CMK (cell line): ENCODE measurements at regions not wholly inside any gene's neighbourhood (a gene's known extent, or its start where the extent isn't known, plus 50 kb on each side); places are given as distances from the start of the nearest gene placed in this dataset.
"Not testable (repeated sequence)": the region's sequence is repeated elsewhere in the genome, so short reads cannot be mapped to it uniquely, and the experiment has no call there.

Experiments used
- DNase-seq: peaks from one replicate; pipeline ENCODE4 v3.0.0-alpha.2; 2010; ENCODE audit warnings: low read depth

GRCh38 chr11:98155696-98156095 is 865.1 kb upstream of the CNTN5 start:
- DNase-seq: no peak

- no peak for DNase-seq
These were observed 842.8 kb upstream of the CNTN5 start for GRCh38 chr11:98177925-98178324.

DNA sequence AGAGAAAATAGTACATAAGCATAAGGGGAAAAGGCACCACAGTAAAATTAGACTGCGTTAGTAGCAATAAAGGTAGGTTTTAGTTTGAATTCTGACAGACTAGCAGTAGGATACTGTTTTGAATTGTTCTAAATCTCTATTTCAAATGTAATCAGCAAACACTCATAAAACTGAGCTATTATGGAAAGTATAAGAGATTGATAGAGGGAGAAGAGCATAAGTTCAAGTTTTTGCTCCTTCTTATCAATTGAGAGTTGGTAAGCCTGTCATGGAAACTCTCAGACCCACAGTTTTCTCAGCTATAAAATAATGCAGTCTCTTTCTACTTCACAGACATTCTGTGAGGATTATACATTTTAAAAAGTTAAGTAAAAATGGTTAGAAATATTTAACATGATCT is 840.2 kb upstream of the CNTN5 start:
- DNase-seq: no peak

GRCh38 chr11:98180921-98181320 is 839.8 kb upstream of the CNTN5 start:
- DNase-seq: no peak

DNA sequence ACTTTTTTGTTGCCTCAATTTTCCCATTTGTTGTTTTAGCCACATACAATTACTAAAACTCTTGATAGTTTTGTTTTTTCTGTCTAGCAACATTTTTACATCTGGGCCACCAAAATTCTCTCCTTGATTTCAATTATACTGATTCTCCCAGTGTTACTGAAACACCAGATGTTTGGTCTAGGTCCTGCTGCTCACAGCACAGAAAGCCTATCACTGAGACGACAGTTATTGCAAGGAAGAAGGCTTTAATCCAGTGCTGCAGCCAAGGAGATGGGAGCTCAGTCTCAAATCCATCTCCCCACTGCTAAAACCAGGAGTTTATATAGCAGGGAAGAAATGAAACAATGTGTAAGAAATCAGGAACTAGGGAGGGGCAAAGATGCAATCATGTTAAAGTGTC is 837.7 kb upstream of the CNTN5 start:
- peak; percentile 22 for DNase-seq

DNA sequence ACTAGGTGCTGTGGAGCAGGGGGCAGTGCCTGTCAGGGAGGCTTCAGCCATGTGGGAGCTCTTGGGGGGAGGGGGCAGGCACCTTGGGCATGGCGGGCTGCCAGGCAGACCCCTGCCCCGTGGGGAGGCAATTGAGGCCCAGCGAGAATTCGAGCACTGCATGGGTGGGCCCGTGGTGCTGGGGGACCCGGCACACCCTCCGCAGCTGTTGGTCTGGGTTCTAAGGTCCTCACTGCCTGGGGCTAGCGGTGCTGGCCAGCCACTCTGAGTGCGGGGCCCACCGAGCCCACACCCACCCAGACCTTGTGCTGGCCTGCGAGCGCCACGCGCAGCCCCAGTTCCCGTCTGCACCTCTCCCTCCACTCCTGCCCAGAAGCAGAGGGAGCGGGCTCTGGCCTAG is 835.5 kb upstream of the CNTN5 start:
- DNase-seq: no peak

DNA sequence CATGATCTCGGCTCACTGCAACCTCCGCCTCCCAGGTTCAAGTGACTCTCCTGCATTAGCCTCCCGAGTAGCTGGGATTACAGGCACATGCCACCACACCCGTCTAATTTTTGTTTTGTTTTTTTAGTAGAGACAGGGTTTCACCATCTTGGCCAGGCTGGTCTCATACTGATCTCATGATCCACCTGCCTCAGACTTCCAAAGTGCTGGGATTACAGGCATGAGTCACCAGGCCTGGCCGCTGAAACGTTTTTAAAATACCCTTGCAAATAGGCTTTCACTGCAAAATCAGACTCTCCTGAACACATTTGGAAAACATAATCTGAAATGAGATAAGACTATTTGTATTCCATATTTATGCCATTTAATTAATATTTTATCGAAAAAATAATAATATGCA is 826.1 kb upstream of the CNTN5 start:
- no peak for DNase-seq

DNA sequence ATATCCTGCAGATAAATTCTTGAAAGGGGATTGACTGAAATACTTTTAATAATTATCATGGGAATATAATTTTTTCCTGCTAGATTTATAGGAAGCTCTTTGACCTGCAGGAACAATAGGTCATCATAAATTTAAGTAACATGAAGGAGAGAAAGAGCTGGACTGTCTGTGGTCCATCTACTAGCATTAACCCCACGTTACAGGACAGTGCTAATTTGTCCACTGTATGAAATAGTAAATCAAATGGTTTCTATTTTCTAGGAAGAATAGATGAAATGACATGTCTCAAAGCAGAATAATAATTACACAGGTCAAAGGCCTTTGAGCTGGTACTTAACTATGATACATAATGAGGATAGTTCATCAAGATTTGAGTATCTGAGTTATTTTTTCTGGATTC is 825.4 kb upstream of the CNTN5 start:
- no peak for DNase-seq

DNA sequence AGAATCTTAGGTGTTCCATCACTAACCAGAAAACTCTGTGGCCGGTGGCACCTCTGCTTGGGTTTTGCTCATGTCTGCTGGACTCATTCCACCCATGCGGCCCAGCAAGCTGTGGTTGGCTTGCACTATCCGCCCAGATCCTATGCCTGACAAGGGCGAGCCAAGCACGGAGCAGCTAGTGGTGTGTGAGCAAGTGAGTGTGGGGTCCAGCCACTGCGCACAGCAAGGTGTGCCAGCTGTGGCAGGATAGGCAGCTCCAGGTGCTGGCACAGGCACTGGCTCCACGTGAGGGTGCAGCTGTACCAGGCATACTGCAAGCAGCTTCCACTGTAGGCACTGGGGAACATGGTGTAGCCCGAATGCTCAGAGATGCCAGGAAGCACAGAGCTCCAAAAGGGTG is 813.7 kb upstream of the CNTN5 start:
- no peak for DNase-seq

- DNase-seq: no peak
These were observed 793.5 kb upstream of the CNTN5 start for GRCh38 chr11:98227278-98227677.

- DNase-seq: no peak
These were observed 790.1 kb upstream of the CNTN5 start for GRCh38 chr11:98230678-98231077.

GRCh38 chr11:98234698-98235097 is 786.1 kb upstream of the CNTN5 start:
- no peak for DNase-seq

DNA sequence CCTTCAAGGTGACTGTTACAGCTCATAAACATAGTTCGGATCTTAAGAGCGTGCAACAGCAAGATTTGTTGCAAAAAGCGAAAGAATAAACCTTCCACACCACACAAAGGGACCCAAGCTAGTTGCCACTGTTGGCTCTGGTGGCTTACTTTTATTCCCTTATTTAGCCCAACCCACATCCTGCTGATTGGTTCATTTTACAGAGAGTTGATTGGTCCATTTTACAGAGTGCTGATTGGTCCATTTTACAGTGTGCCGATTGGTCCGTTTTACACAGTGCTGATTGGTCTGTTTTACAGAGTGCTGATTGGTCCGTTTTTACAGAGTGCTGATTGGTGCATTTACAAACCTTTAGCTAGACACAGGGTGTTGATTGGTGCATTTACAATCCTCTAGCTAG is 776.9 kb upstream of the CNTN5 start:
- no peak for DNase-seq

GRCh38 chr11:98260983-98261382 is 759.8 kb upstream of the CNTN5 start:
- DNase-seq: no peak

DNA sequence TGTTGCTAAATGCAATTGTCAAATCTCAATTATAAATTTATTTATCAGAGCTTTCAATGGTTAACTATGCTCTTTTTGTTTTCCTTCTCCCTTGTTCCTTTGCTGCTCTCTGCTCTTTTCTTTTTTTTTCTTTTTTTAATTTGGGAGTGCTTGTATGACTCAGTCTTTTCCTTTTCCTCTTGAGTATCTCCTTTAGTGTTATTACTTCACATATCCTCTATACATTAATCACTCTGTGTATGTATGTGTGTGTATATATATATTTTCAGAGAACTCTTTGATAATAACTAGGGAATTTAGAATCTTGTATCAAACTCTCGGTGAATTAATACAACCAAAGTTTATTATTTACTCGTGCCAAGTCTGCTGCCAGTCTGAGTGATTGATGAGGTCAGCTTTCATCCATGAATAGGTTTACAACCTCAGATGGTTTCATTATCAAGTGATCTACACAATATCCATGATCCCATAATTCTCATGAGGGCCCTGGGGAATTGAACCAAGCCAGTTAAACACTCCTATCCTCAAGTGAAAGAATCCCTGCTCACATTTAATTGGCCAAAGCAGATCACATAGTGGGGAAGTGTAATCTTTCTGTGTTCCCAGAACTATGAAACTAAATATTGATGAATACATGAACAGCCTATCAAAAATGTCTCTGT is 743.4 kb upstream of the CNTN5 start:
- no peak for DNase-seq

GRCh38 chr11:98289617-98290263 is 731.0 kb upstream of the CNTN5 start:
- DNase-seq: no peak

DNA sequence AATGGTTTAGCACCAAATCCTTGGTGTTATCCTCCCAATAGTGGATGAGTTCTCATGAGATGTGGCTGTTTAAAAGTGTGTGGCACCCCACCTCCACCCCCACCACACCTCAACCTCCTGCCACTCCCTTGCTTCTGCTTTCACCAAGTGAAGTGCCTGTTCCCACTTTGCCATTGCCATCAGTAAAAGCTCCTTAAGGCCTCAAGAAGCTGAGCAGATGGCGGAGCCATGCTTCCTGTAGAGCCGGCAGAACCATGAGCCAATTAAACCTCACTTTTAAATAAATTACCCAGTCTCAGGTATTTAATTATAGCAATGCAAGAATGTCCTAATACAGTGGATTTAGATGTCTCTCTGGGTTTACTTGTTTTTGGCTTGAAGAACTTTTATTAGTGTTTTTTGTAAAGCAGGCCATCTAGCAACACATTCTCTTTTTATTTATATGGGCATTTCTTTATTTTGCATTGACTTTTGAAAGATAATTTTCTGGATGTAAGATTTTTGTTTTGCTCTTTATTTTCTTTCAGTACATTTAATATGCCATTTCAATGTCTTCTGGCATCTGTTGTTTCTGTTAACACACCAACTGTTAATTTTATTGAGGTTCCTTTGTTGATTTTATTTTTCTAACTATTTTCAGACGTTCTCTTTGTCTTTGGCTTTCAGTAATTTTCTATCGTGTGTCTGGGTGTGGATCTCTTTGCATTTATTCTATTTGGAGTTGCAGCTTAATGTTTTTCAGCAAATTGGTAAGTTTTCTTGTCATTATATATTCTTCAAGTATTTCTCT is 724.5 kb upstream of the CNTN5 start:
- DNase-seq: no peak

GRCh38 chr11:98300719-98301118 is 720.0 kb upstream of the CNTN5 start:
- no peak for DNase-seq

DNA sequence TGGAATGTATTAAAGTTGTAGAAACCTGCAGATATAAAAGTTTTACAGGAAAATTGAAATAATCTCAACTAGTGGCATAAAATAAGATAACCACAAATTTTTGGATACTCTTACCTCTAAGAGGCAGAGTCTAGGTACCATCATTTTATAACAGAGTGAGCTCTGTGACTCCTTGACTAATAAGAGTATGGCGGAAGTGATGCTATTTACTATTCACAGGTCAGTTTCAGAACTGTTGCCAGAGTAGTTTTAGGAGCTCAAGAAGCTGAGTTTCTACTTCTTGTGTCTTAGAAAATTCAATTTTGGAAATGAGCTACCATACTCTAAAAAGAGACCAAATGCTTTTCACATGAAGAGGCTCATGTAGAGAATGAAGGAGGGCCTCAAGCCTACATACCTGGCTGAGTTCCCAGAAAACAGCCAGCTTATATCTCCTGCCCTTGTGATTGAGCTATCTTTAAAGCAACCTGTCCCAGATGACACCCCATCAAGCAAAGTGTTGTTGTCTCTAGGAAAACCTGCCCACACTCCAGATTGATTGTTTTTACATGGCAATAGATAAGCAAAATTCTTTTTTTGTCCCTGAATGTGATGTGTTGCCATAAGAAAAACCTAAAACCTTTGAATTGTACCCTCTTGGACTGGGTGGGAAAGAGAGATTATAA is 712.8 kb upstream of the CNTN5 start:
- DNase-seq: no peak

DNA sequence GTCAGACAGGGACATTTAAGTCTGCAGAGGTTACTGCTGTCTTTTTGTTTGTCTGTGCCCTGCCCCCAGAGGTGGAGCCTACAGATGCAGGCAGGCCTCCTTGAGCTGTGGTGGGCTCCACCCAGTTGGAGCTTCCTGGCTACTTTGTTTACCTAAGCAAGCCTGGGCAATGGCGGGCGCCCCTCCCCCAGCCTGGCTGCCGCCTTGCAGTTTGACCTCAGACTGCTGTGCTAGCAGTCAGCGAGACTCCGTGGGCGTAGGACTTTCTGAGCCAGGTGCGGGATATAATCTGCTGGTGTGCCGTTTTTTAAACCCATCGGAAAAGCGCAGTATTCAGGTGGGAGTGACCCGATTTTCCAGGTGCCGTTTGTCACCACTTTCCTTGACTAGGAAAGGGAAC is 690.4 kb upstream of the CNTN5 start:
- not testable (repeated sequence) for DNase-seq

DNA sequence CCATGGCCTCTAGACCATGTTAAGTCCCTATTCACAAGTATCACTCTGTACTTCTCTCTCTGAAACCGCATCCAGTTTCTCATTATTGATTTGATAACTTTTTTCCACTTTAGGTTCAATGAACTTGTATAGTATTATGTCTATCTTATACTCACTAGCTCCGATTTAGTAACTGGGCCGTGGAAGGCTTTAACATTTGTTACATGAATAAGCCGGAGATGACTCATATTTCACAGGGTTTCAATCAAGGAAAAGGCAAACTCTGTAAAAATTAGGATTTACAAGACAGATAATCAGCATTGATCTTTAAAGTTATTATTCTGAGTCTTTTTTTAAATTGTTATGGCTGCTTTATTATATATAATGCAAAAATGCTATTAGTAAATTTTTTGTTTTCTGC is 662.2 kb upstream of the CNTN5 start:
- no peak for DNase-seq

- no peak for DNase-seq
These were observed 655.6 kb upstream of the CNTN5 start for GRCh38 chr11:98365190-98365589.

GRCh38 chr11:98365941-98366340 is 654.8 kb upstream of the CNTN5 start:
- no peak for DNase-seq
